GM23248 (cell line): ENCODE measurements at regions not wholly inside any gene's neighbourhood (a gene's known extent, or its start where the extent isn't known, plus 50 kb on each side); places are given as distances from the start of the nearest gene placed in this dataset.

Experiments used
- DNase-seq: peaks from one replicate; pipeline ENCODE4 v3.0.0-alpha.2; 2015
- H2AFZ ChIP-seq: fragments of 200-600 bp; sonication (generic); 2 replicates; pipeline ENCODE4 v1.6.1; 2016; ENCODE audit warnings: antibody characterized with exemption
- H3F3A ChIP-seq: fragments of 200-600 bp; sonication (generic); 2 replicates; pipeline ENCODE4 v1.6.1; 2016; ENCODE audit warnings: mild to moderate bottlenecking, antibody characterized with exemption, mixed run types; ENCODE audit not compliant: insufficient read depth
- H3K27ac ChIP-seq: fragments of 200-600 bp; sonication (generic); 2 replicates; pipeline ENCODE4 v1.5.1; 2016; ENCODE audit warnings: mild to moderate bottlenecking
- H3K27me3 ChIP-seq: fragments of 200-600 bp; sonication (generic); replicated peaks from 2 replicates; pipeline ENCODE4 v1.6.1; 2016; ENCODE audit warnings: mild to moderate bottlenecking; ENCODE audit not compliant: insufficient read depth
- H3K36me3 ChIP-seq: fragments of 200-600 bp; sonication (generic); 2 replicates; pipeline ENCODE4 v1.6.1; 2016; ENCODE audit warnings: low read depth, mild to moderate bottlenecking
- H3K4me1 ChIP-seq: fragments of 200-600 bp; sonication (generic); 2 replicates; pipeline ENCODE4 v1.6.1; 2016; ENCODE audit warnings: mild to moderate bottlenecking; ENCODE audit not compliant: insufficient read depth
- H3K4me2 ChIP-seq: fragments of 200-600 bp; sonication (generic); one replicate; pipeline ENCODE4 v1.6.1; 2016; ENCODE audit warnings: mild to moderate bottlenecking; ENCODE audit not compliant: unreplicated experiment
- H3K4me3 ChIP-seq: fragments of 200-600 bp; sonication (generic); 2 replicates; pipeline ENCODE4 v1.5.1; 2016; ENCODE audit warnings: mild to moderate bottlenecking
- H3K79me2 ChIP-seq: fragments of 200-600 bp; sonication (generic); 2 replicates; pipeline ENCODE4 v1.6.1; 2016; ENCODE audit warnings: mild to moderate bottlenecking; ENCODE audit not compliant: insufficient read depth
- H3K9ac ChIP-seq: fragments of 200-600 bp; sonication (generic); 2 replicates; pipeline ENCODE4 v1.6.1; 2016; ENCODE audit warnings: mild to moderate bottlenecking
- H3K9me2 ChIP-seq: fragments of 200-600 bp; sonication (generic); 2 replicates; pipeline ENCODE4 v1.6.1; 2016; ENCODE audit warnings: mixed run types, mild to moderate bottlenecking, moderate library complexity; ENCODE audit not compliant: insufficient read depth
- H3K9me3 ChIP-seq: fragments of 200-600 bp; sonication (generic); one replicate; pipeline ENCODE4 v1.6.1; 2017; ENCODE audit warnings: low read depth
- H4K20me1 ChIP-seq: fragments of 200-600 bp; sonication (generic); 2 replicates; pipeline ENCODE4 v1.6.0; 2016; ENCODE audit not compliant: insufficient read depth
- EZH2 ChIP-seq: fragments of 200-600 bp; sonication (generic); IDR thresholded peaks from 2 replicates; pipeline ENCODE4 v1.6.1; 2018; ENCODE audit warnings: antibody characterized with exemption, mild to moderate bottlenecking; ENCODE audit not compliant: insufficient read depth, poor library complexity, severe bottlenecking
- EZH2phosphoT487 ChIP-seq: fragments of 200-600 bp; sonication (generic); IDR thresholded peaks from 2 replicates; pipeline ENCODE4 v1.6.1; 2018; ENCODE audit warnings: antibody characterized with exemption, moderate library complexity, mild to moderate bottlenecking, low read depth; ENCODE audit not compliant: insufficient read depth
- WGBS, 2 experiments: methylation state at CpG; one replicate each; pipeline ENCODE4 v1.1.6; 2015 to 2017; ENCODE audit warnings: low lambda C conversion rate in 2 of 2, low coverage in 1 of 2; ENCODE audit errors: missing lambda C conversion rate in 2 of 2; 5-methylcytosine and 5-hydroxymethylcytosine counted together
- in situ Hi-C: fragments of 300-500 bp; cut with MboI; formaldehyde crosslinking; loops from 2 replicates; pipeline ENCODE4 v1.15.0; 2020

DNA sequence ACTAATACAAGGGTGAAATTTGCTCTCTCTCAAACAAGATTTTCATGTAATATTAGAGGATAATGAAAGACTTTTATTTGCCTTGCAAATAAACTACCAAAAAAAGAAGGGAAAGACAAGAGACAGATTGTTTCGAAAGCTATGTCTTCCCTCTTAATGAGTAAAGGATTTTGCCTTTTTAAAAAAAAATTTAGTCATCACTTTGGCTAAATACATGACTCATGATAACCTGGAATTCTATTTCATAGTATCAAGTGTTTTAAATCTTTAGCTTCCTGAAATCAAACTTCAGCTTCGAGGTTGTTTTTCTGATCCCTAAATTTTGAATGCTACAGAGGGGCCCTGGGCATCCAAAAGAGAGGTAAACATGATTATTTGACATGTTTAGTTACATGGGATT is 144.4 kb downstream of the CCDC59 start:
- no peak overlapping the region for H3K9ac ChIP-seq
- no peak overlapping the region for H2AFZ ChIP-seq
- no peak overlapping the region for H3K4me2 ChIP-seq
- H3K9me3 ChIP-seq = no peaks in the 10 kb centered on the region
- H3K4me3 ChIP-seq = no peak overlapping the region
- H3K9me2 ChIP-seq = no peaks in the 10 kb centered on the region
- H4K20me1 ChIP-seq = no peaks in the 10 kb centered on the region
- H3K27me3 ChIP-seq = no peaks in the 10 kb centered on the region
- no peaks in the 10 kb centered on the region for H3F3A ChIP-seq
- no peak for DNase-seq
- H3K27ac ChIP-seq = no peak overlapping the region
- in situ Hi-C loops = no loop called here
- 10 to 14% methylated on average over 2 of the region's 2 CpGs for WGBS, 2 experiments
- TF ChIP-seq EZH2phosphoT487 (no peak), EZH2 (no peak)
- no peaks in the 10 kb centered on the region for H3K4me1 ChIP-seq
- H3K79me2 ChIP-seq = no peaks in the 10 kb centered on the region
- no peaks in the 10 kb centered on the region for H3K36me3 ChIP-seq

GRCh38 chr12:82210882-82211281 is 147.3 kb downstream of the CCDC59 start:
- no peaks in the 10 kb centered on the region for H3K9me2 ChIP-seq
- no peaks in the 10 kb centered on the region for H3K9me3 ChIP-seq
- H3K4me3 ChIP-seq = no peak overlapping the region
- H3K27me3 ChIP-seq = no peaks in the 10 kb centered on the region
- no peak overlapping the region for H3K27ac ChIP-seq
- H3K4me1 ChIP-seq = no peaks in the 10 kb centered on the region
- no peaks in the 10 kb centered on the region for H3F3A ChIP-seq
- TF ChIP-seq EZH2phosphoT487 (no peak), EZH2 (no peak)
- H4K20me1 ChIP-seq = no peaks in the 10 kb centered on the region
- no peaks in the 10 kb centered on the region for H3K36me3 ChIP-seq
- DNase-seq = no peak
- H3K79me2 ChIP-seq = no peaks in the 10 kb centered on the region
- in situ Hi-C loops = no loop called here
- H3K9ac ChIP-seq = no peak overlapping the region
- no peak overlapping the region for H3K4me2 ChIP-seq
- 57 to 75% methylated on average over 1 of the region's 1 CpG for WGBS, 2 experiments
- H2AFZ ChIP-seq = no peak overlapping the region

DNA sequence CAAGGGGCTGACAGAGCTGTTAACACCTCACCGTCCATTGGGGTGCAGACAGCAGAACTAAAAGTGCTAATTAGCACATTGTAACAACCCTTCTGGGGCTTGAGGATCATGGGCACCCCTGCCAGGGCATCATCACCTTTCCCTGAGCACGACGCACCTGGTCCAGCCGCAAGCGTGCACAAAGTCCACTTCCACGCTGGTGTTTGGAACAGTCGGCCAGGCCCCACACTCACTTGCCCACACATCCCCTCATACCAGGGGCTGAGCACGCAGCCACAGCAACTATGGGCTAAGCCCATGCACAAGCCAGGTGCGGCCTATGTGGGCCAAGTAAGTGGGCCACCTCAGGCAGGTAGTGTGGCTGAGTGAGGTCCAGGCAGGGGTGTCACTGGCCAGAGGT is 148.7 kb downstream of the CCDC59 start:
- no peak overlapping the region for H3K4me2 ChIP-seq
- H3K4me3 ChIP-seq = no peak overlapping the region
- no peaks in the 10 kb centered on the region for H3K9me3 ChIP-seq
- no peaks in the 10 kb centered on the region for H3K9me2 ChIP-seq
- no peaks in the 10 kb centered on the region for H3K27me3 ChIP-seq
- no peak overlapping the region for H3K27ac ChIP-seq
- no peaks in the 10 kb centered on the region for H3K4me1 ChIP-seq
- H4K20me1 ChIP-seq = no peaks in the 10 kb centered on the region
- no peaks in the 10 kb centered on the region for H3K79me2 ChIP-seq
- H2AFZ ChIP-seq = no peak overlapping the region
- 55 to 62% methylated on average over 7 of the region's 9 CpGs for WGBS, 2 experiments
- no peaks in the 10 kb centered on the region for H3K36me3 ChIP-seq
- no peak for TF ChIP-seq EZH2
- no peak for TF ChIP-seq EZH2phosphoT487
- no peak for DNase-seq
- H3F3A ChIP-seq = no peaks in the 10 kb centered on the region
- no peak overlapping the region for H3K9ac ChIP-seq
- in situ Hi-C loops = no loop called here

- no peak for DNase-seq
- Histone ChIP-seq H3K36me3 (no peaks in the 10 kb centered on the region), H3K79me2 (no peaks in the 10 kb centered on the region), H3K4me2 (no peak overlapping the region), H3K9me2 (no peaks in the 10 kb centered on the region), H3K27ac (no peak overlapping the region), H3K9ac (no peak overlapping the region), H3F3A (no peaks in the 10 kb centered on the region), H2AFZ (no peak overlapping the region), H3K9me3 (no peaks in the 10 kb centered on the region), H3K4me1 (no peaks in the 10 kb centered on the region), H3K27me3 (no peaks in the 10 kb centered on the region), H4K20me1 (no peaks in the 10 kb centered on the region), H3K4me3 (no peak overlapping the region)
- TF ChIP-seq EZH2phosphoT487 (no peak), EZH2 (no peak)
- in situ Hi-C loops = no loop called here
Observed at GRCh38 chr12:82207556-82207955, 150.6 kb downstream of the CCDC59 start.

- Histone ChIP-seq H3K27me3 (no peaks in the 10 kb centered on the region), H3K4me1 (no peaks in the 10 kb centered on the region), H2AFZ (no peak overlapping the region), H4K20me1 (no peaks in the 10 kb centered on the region), H3K4me3 (no peak overlapping the region), H3K4me2 (no peak overlapping the region), H3K36me3 (no peaks in the 10 kb centered on the region), H3F3A (no peaks in the 10 kb centered on the region), H3K9me2 (no peaks in the 10 kb centered on the region), H3K79me2 (no peaks in the 10 kb centered on the region), H3K9ac (no peak overlapping the region), H3K27ac (no peak overlapping the region), H3K9me3 (no peaks in the 10 kb centered on the region)
- 44 to 45% methylated on average over 4 of the region's 4 CpGs for WGBS, 2 experiments
- TF ChIP-seq EZH2 = no peak
- TF ChIP-seq EZH2phosphoT487 = no peak
- DNase-seq = no peak
- in situ Hi-C loops = no loop called here
Observed at GRCh38 chr12:82203086-82203485, 155.1 kb downstream of the CCDC59 start.
